GM18873 (cell line): ENCODE measurements at regions not wholly inside any gene's neighbourhood (a gene's known extent, or its start where the extent isn't known, plus 50 kb on each side); places are given as distances from the start of the nearest gene placed in this dataset.

ENCODE experiments used
- ATAC-seq: cut with Tn5 transposase; IDR thresholded peaks from one replicate; pipeline ENCODE4 v1.9.1; 2021; ENCODE audit warnings: mild to moderate bottlenecking, moderate library complexity, moderate number of reproducible peaks; ENCODE audit not compliant: unreplicated experiment, low FRiP score

- ATAC-seq: no peak
Measured at GRCh38 chr2:184463102-184463865, 135.0 kb upstream of the ZNF804A start.

DNA sequence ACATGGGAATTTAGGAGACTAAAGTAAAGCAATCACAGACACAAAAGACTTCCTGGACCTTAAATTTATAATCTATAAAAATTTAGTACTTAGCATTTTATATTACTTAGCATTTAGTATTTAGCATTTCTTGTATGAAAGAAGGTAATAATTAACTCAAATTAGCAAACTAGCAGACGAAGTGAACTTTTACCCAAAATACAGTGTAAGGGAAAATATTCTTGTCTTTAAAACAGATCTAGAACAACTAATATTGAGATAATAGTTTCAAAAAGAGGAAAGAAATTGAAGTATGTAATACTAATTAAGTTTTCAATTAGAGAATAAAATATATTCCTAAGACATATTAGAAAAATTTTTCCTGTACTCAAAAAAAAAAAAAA is 134.5 kb upstream of the ZNF804A start:
- no peak for ATAC-seq

- ATAC-seq: no peak
Measured at GRCh38 chr2:184468826-184469225, 129.5 kb upstream of the ZNF804A start.

DNA sequence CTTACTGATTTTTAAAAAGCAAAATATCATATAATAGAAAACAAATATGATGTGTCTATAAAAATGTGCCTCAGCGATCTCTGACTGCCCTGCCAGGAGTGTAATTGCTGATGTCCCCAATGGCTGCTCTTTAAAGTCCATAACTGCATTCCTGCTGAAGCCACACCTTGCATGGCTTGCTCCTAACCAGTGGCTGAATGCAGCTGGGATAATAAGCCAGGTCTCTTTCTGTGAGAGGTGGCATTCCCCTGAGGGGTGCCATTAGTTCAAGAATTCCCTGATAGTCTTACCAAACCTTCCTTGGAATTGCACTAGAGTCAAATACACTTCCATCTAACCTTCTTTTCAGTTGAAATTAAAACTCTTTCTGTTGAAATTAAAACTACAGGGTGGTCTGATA is 125.8 kb upstream of the ZNF804A start:
- no peak for ATAC-seq

DNA sequence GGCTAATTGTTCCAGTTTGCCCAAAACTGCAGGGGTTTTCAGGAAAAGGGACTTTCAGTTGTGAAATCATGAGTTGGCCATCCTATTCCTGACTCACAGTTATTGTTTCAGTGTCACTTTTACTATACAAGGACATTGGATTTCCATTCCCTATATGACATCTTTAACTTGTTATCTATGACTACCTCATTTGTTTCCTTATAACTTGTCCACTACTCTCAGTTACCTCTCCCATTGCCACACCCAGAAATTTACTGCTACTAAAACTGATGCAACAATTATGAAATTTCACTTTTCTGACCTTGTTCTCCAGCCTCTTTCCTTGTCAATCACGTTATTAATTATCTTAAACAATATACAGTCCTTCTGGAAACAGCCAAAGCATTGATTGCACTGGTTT is 116.5 kb upstream of the ZNF804A start:
- no peak for ATAC-seq

DNA sequence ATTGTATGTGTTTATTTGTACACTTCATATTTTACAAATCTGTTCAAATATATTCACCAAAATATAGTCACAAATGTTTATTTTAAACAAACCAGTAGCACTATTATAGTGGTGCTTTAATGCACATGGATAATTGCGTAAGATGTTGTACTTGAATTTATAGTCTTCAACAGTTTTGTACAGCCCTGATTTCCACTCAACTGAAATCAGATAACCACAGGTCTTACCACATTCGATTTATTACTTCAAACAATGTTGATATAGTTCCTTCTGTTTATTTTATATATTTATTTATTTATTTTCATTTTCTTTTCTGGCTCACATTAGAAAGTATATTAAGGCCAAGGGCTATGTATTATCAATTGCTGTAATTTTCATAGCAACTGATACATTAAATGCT is 99.4 kb upstream of the ZNF804A start:
- no peak for ATAC-seq

GRCh38 chr2:184504252-184504651 is 94.1 kb upstream of the ZNF804A start:
- ATAC-seq: no peak

- ATAC-seq: no peak
Measured at GRCh38 chr2:184507254-184507653, 91.1 kb upstream of the ZNF804A start.

GRCh38 chr2:184517402-184517801 is 80.9 kb upstream of the ZNF804A start:
- ATAC-seq: no peak

GRCh38 chr2:184520441-184520840 is 77.9 kb upstream of the ZNF804A start:
- no peak for ATAC-seq

DNA sequence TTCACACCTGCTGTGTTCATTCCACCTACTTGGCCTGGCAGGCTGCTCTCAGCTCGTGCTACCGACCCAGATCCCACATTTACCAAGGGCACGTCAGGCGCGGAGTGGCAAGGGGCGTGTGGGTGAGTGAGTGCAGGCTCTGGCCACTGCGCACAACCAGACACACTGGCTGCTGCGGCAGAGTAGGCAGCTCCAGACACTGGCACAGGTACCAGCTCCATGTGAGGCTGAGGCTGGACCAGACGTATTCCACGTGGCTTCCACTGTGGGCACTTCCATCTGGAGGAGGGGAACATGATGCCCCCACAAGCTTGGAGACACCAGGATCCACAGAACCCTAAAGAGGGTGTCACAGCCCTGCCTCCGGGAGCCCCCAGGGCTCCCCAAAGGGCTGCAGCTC is 74.6 kb upstream of the ZNF804A start:
- ATAC-seq: no peak

- ATAC-seq: no peak
Measured at GRCh38 chr2:184524551-184525382, 73.6 kb upstream of the ZNF804A start.

DNA sequence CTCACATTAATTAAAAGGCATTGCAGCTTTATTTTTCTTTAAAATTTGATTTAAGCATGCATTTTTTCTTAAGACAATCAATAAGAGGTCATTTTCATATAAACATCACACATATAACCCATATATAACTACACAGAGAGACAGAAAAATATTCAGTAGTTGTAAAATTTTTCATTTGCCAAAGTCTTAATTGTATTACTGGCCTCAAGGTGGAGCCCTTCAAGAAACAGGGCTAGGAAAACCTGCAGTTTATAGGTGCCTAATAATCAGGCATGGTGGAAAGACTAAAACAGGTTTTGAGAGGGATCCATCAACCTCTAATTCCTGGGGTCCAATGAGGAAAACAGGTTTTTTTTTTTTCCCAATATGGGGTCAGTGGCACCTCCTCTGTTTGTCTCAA is 71.3 kb upstream of the ZNF804A start:
- ATAC-seq: no peak

GRCh38 chr2:184528119-184528518 is 70.2 kb upstream of the ZNF804A start:
- no peak for ATAC-seq

DNA sequence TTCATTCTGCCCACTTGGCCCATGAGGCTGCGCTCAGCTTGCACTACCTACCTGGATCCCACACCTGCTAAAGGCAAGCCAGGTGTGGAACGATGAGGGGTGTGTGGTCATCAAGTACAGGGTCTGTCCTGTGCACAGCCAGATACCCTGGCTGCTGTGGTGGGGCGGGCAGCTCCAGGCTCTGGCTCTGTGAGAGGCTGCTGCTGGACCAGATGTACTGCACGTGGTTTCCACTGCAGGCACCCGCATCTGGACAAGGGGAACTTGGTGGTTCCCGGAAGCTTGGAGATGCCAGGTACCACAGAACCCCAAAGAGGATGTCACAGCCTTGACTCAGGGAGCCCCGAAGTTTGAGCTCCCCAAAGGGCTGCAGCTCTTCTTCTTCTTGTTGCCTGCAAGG is 68.1 kb upstream of the ZNF804A start:
- no peak for ATAC-seq

- no peak for ATAC-seq
Measured at GRCh38 chr2:184530959-184531358, 67.4 kb upstream of the ZNF804A start.

GRCh38 chr2:184532551-184532950 is 65.8 kb upstream of the ZNF804A start:
- no peak for ATAC-seq

DNA sequence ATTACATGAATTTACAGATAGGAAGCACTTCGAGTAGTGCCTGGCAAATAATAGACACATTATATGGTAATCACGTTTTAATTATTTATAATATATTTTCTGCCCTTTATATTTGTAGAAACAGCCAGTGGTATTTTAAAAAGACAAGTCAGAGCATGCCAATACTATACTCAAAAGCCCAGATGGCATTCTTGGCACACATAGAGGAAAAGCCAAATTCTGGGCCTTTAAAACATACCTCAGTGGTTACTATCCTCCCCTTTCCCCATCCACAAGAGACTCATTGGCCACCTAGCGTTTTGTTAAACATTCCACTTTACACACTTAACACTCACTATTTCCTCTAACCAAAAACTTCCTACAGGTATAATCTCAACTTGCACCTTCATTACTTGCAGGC is 63.3 kb upstream of the ZNF804A start:
- ATAC-seq: no peak

GRCh38 chr2:184540246-184540789 is 58.0 kb upstream of the ZNF804A start:
- no peak for ATAC-seq

- ATAC-seq: no peak
Measured at GRCh38 chr2:184541591-184541990, 56.7 kb upstream of the ZNF804A start.

DNA sequence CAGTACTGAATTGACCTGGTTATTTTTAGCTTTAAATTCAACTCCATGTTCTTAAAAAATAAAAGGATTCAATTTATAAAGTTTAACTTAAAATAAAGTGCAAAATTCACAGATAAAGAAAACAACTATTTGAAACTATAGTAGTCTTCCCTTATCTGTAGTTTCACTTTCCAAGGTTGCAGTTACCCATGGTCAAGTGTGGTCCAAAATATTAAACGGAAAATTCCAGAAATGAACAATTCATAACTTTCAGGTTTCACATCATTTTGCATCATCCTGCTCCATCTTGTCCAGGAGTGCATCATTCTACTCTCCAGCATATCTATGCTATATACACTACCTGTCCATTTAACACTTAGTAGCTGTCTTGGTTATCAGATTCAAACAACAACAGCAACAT is 54.5 kb upstream of the ZNF804A start:
- ATAC-seq: no peak
